Retinal pigment epithelial cell (primary cell): ENCODE measurements at regions not wholly inside any gene's neighbourhood (a gene's known extent, or its start where the extent isn't known, plus 50 kb on each side); places are given as distances from the start of the nearest gene placed in this dataset.

ENCODE experiments used
- DNase-seq: peaks from one replicate; pipeline ENCODE4 v3.0.0-alpha.2; 2010; ENCODE audit warnings: low read depth
- H3K4me3 ChIP-seq: 2 replicates; pipeline ENCODE4 v1.5.1; 2011; ENCODE audit warnings: mild to moderate bottlenecking, low read length, control low read depth, moderate library complexity
- CTCF ChIP-seq: conservative IDR thresholded peaks from 2 replicates; pipeline ENCODE4 v1.5.1; 2011; ENCODE audit warnings: low read depth, low read length, control low read depth, inconsistent platforms

- H3K4me3 ChIP-seq = no peak overlapping the region
- no peak for DNase-seq
- no peak for TF ChIP-seq CTCF
These were observed 185.0 kb downstream of the MCHR2 start for GRCh38 chr6:99808992-99809391.

DNA sequence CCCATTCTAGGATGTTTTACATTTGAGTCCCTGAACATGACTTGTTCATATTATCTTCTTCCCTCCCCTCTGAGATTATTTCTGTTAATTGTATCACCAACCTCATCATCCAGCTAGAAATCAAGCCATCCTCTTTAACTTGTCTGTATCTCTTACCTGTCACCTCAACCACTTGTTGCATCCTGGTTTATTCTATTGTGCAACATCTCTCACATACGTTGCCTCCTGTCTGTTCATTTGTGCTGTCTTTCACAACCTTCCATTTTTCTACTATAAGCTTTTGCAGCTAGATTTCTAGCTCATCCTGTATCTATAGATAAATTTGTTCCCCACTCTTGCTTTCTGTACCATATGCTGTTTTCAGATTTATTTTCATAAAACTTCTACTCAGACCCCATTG is 183.7 kb downstream of the MCHR2 start:
- H3K4me3 ChIP-seq = no peak overlapping the region
- DNase-seq = no peak
- TF ChIP-seq CTCF = no peak

DNA sequence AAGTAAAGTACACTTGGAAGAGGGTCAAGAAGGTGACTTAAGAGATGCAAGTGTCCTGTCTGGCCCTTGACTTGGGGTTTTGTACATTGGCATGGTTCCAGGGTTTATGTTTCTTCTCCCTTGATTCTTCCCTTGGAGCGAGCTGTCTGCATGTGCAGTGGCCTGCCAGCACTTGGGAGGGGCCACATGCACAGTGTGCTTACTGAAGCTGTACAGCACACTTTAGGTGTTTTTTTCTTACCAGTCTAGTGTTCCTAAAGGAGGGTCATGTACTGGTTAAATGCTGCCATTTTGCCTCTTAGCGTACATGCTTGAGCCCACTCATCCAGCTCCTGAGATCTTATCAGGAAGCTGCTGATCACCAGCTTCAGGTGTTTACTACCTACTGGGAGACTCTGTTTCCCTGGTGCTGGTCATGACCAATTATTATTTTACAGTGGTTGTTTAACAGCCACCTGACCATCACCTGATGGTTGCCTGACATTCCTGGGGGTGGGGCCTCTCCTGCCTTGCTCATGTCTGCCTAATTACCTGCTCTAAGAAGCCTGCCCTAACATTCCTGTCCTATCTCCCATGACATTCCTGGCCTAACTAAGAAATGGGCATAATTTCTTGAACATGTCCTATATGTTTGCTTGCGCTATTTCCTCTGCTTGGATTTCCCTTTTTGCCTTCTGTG is 182.9 kb downstream of the MCHR2 start:
- H3K4me3 ChIP-seq = no peak overlapping the region
- no peak for DNase-seq
- TF ChIP-seq CTCF = no peak

DNA sequence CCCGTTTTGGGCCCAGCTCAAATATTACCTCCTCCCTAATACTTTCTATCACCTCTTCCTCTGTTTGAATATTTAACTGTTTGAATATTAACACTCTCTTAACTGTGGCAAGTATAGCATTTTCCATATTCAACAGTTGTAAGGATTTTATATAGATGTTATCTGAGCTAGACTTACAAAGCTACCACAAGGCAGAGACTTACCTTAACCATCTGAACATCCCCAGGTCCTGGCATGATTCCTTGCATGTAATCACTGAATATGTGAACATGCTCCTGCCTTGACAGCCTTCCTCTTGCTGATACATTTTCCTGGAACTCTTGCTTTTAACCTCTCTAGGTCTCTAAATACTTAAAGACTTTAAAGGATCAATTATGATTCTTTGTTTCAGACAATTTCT is 182.4 kb downstream of the MCHR2 start:
- no peak for TF ChIP-seq CTCF
- no peak for DNase-seq
- H3K4me3 ChIP-seq = no peak overlapping the region

DNA sequence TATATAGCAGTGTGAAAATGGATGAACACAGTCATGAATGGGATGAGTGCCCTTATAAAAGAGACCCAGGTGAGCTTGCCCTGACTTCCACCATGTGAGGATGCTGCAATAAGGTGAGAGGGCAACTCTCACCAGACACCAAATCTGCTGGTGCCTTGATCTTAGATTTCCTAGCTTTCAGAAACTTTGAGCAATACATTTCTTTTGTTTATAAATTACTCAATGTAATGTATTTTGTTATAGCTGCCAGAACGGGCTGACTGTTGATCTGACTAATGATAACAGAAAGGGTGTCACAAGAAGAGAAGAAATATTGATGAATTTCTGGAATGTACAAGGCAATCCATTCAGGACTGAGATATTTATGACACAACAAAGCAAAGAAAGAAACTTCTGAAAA is 180.5 kb downstream of the MCHR2 start:
- DNase-seq = no peak

GRCh38 chr6:99814230-99814928 is 179.6 kb downstream of the MCHR2 start:
- no peak for TF ChIP-seq CTCF
- no peak overlapping the region for H3K4me3 ChIP-seq
- no peak for DNase-seq

More for the DNA sequence above, 180.5 kb downstream of the MCHR2 start:
- TF ChIP-seq CTCF = no peak
- no peak overlapping the region for H3K4me3 ChIP-seq

DNA sequence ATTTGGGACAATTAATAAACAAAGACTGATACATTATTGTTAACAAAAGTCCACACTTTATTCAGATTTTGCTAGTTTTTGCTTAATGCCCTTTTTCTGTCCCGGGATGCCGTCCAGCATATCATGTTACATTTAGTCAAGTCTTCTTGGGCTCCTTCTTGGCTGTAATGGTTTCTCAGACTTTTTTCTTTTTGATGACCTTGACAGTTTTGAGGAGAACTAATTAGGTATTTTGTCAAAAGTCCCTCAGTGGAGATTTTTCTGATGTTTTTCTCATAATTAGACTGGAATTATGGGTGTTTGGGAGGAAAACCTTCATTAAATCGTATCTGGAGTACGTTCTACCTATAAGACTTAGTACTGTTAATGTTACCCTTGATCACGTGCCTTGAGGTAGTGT is 177.2 kb downstream of the MCHR2 start:
- no peak for TF ChIP-seq CTCF
- DNase-seq = no peak
- no peak overlapping the region for H3K4me3 ChIP-seq
